H1 (cell line): ENCODE measurements at regions not wholly inside any gene's neighbourhood (a gene's known extent, or its start where the extent isn't known, plus 50 kb on each side); places are given as distances from the start of the nearest gene placed in this dataset.

Experiments used
- CTCF ChIA-PET: fragments of 300-600 bp; sonication (Branson Sonifier 250); formaldehyde crosslinking; loops from one replicate; lab custom pipeline; 2021; ENCODE audit not compliant: partially characterized antibody; lab: Charles Lee
- POLR2A ChIA-PET: fragments of 300-600 bp; sonication (Branson Sonifier 250); formaldehyde crosslinking; loops from one replicate; lab custom pipeline; 2021; ENCODE audit warnings: inconsistent platforms; ENCODE audit not compliant: partially characterized antibody; lab: Charles Lee
- DNase-seq, 2 experiments: peaks; one replicate each; pipeline versions ENCODE4 v3.0.0 to v3.0.0-alpha.2; 2010 to 2022; ENCODE audit warnings: low spot score in 2 of 2, low read depth in 1 of 2, mixed read lengths in 1 of 2
- FAIRE-seq: peaks from 2 replicates; lab custom pipeline; 2011; peaks lifted over from hg19 to GRCh38; lab: Jason Lieb, UNC
- H2AFZ ChIP-seq: 2 replicates; pipeline ENCODE4 v1.8.1; 2012; ENCODE audit warnings: low read length, inconsistent platforms
- H2AK5ac ChIP-seq: 2 replicates; pipeline ENCODE4 v1.6.1; 2013; ENCODE audit warnings: low read depth, low read length
- H2BK120ac ChIP-seq: replicated peaks from 2 replicates; pipeline ENCODE3; 2013; ENCODE audit warnings: low read depth, low read length, inconsistent platforms
- H2BK12ac ChIP-seq: 2 replicates; pipeline ENCODE4 v1.6.1; 2013; ENCODE audit warnings: low read depth, low read length
- H2BK15ac ChIP-seq: 2 replicates; pipeline ENCODE4 v1.6.1; 2013; ENCODE audit warnings: low read length
- H2BK20ac ChIP-seq: 2 replicates; pipeline ENCODE4 v1.6.1; 2013; ENCODE audit warnings: low read length
- H2BK5ac ChIP-seq: 2 replicates; pipeline ENCODE4 v1.6.1; 2013; ENCODE audit warnings: low read depth, low read length
- H3K14ac ChIP-seq: 2 replicates; pipeline ENCODE4 v1.6.1; 2013; ENCODE audit warnings: inconsistent platforms; ENCODE audit not compliant: insufficient read length
- H3K18ac ChIP-seq: 2 replicates; pipeline ENCODE4 v1.6.1; 2013; ENCODE audit warnings: low read length; ENCODE audit errors: extremely low read depth
- H3K23ac ChIP-seq: 2 replicates; pipeline ENCODE4 v1.6.1; 2013; ENCODE audit warnings: inconsistent platforms; ENCODE audit not compliant: insufficient read length
- H3K23me2 ChIP-seq: 2 replicates; pipeline ENCODE4 v1.6.1; 2013; ENCODE audit warnings: low read depth, low read length
- H3K27ac ChIP-seq: 2 replicates; pipeline ENCODE4 v1.6.1; 2011; ENCODE audit warnings: low read depth, low read length, inconsistent platforms
- H3K27me3 ChIP-seq, 4 experiments: replicated peaks in 1 of 4; 1 replicate in 1 of 4; 2 replicates in 3 of 4; pipeline versions ENCODE4 v1.6.1 to v1.8.1; 2011 to 2013; ENCODE audit warnings: low read length in 3 of 4, mild to moderate bottlenecking in 3 of 4, inconsistent platforms in 2 of 4, mixed read lengths in 2 of 4, moderate library complexity in 1 of 4; ENCODE audit not compliant: control insufficient read depth in 3 of 4, insufficient read depth in 3 of 4; ENCODE audit errors: extremely low read depth in 1 of 4
- H3K36me3 ChIP-seq, 4 experiments: 2 replicates each; pipeline versions ENCODE4 v1.6.1 to v1.8.1; 2011 to 2013; ENCODE audit warnings: mild to moderate bottlenecking in 4 of 4, low read length in 3 of 4, moderate library complexity in 2 of 4, control low read depth in 1 of 4, inconsistent platforms in 1 of 4; ENCODE audit not compliant: insufficient read depth in 4 of 4, control insufficient read depth in 2 of 4
- H3K4ac ChIP-seq: replicated peaks from 2 replicates; pipeline ENCODE3; 2013; ENCODE audit warnings: low read length, low read depth, mixed read lengths, inconsistent platforms; ENCODE audit not compliant: insufficient read length
- H3K4me1 ChIP-seq, 4 experiments: replicated peaks in 1 of 4; 1 replicate in 1 of 4; 2 replicates in 3 of 4; pipeline versions ENCODE4 v1.6.1 to v1.8.1; 2011 to 2013; ENCODE audit warnings: low read length in 3 of 4, inconsistent platforms in 2 of 4, mixed read lengths in 1 of 4; ENCODE audit not compliant: insufficient read depth in 4 of 4, control insufficient read depth in 3 of 4
- H3K4me2 ChIP-seq, 2 experiments: 2 replicates each; pipeline versions ENCODE4 v1.6.1 to v1.8.1; 2011 to 2013; ENCODE audit warnings: low read depth in 2 of 2, low read length in 2 of 2, control low read depth in 1 of 2, inconsistent platforms in 1 of 2, mild to moderate bottlenecking in 1 of 2; ENCODE audit not compliant: insufficient read depth in 1 of 2
- H3K4me3 ChIP-seq, 4 experiments: fragments of 200-600, 300-600 bp in 1 of 4; sonication (generic), shearing (Covaris generic), sonication (Bioruptor Twin) in 1 of 4; 2 replicates each; pipeline versions ENCODE4 v1.5.1 to v1.8.1; 2011 to 2016; ENCODE audit warnings: low read length in 4 of 4, low read depth in 3 of 4, control low read depth in 2 of 4, inconsistent platforms in 2 of 4, mild to moderate bottlenecking in 2 of 4, mixed read lengths in 1 of 4, moderate library complexity in 1 of 4; ENCODE audit not compliant: insufficient read depth in 2 of 4; ENCODE audit errors: extremely low read depth in 1 of 4
- H3K56ac ChIP-seq: replicated peaks from 2 replicates; pipeline ENCODE3; 2013; ENCODE audit warnings: low read depth, mild to moderate bottlenecking, mixed read lengths, low read length, inconsistent platforms; ENCODE audit not compliant: insufficient read length
- H3K79me1 ChIP-seq: 2 replicates; pipeline ENCODE4 v1.6.1; 2013; ENCODE audit warnings: low read depth, low read length, control low read depth
- H3K79me2 ChIP-seq, 2 experiments: 2 replicates each; pipeline versions ENCODE4 v1.6.1 to v1.8.1; 2012 to 2013; ENCODE audit warnings: low read length in 2 of 2, mild to moderate bottlenecking in 2 of 2, inconsistent platforms in 1 of 2; ENCODE audit not compliant: insufficient read depth in 2 of 2, control insufficient read depth in 1 of 2
- H3K9ac ChIP-seq, 4 experiments: replicated peaks in 1 of 4; 1 replicate in 1 of 4; 2 replicates in 3 of 4; pipeline versions ENCODE4 v1.6.1 to v1.8.1; 2011 to 2013; ENCODE audit warnings: low read depth in 3 of 4, low read length in 3 of 4, control low read depth in 2 of 4, mild to moderate bottlenecking in 2 of 4, moderate library complexity in 2 of 4, inconsistent platforms in 1 of 4; ENCODE audit errors: extremely low read depth in 1 of 4
- H3K9me3 ChIP-seq, 2 experiments: 2 replicates each; pipeline versions ENCODE4 v1.6.1 to v1.8.1; 2012 to 2013; ENCODE audit warnings: mild to moderate bottlenecking in 2 of 2, moderate library complexity in 2 of 2, control low read depth in 1 of 2, inconsistent platforms in 1 of 2, low read depth in 1 of 2, low read length in 1 of 2, mixed read lengths in 1 of 2; ENCODE audit not compliant: insufficient read depth in 2 of 2
- H4K20me1 ChIP-seq, 2 experiments: replicated peaks in 1 of 2; 2 replicates each; pipeline versions ENCODE3 to v1.8.1; 2011 to 2013; ENCODE audit warnings: inconsistent platforms in 2 of 2, low read length in 2 of 2, mild to moderate bottlenecking in 1 of 2; ENCODE audit not compliant: insufficient read depth in 2 of 2, control insufficient read depth in 1 of 2
- H4K5ac ChIP-seq: 2 replicates; pipeline ENCODE4 v1.6.1; 2013; ENCODE audit warnings: low read length, low read depth, mixed read lengths, inconsistent platforms; ENCODE audit not compliant: insufficient read length
- H4K8ac ChIP-seq: 2 replicates; pipeline ENCODE4 v1.8.0; 2013; ENCODE audit warnings: mild to moderate bottlenecking, moderate library complexity, low read length, inconsistent platforms; ENCODE audit not compliant: insufficient read depth; ENCODE audit errors: extremely low read depth
- H4K91ac ChIP-seq: replicated peaks from 2 replicates; pipeline ENCODE3; 2013; ENCODE audit warnings: low read length, mixed read lengths, inconsistent platforms; ENCODE audit not compliant: insufficient read length
- FOSL1 ChIP-seq: IDR thresholded peaks from 2 replicates; pipeline ENCODE4 v1.6.1; 2011; ENCODE audit warnings: mild to moderate bottlenecking, low read depth, low read length, moderate library complexity; ENCODE audit not compliant: insufficient read depth
- GTF2F1 ChIP-seq: IDR thresholded peaks from 2 replicates; pipeline ENCODE4 v1.6.1; 2012; ENCODE audit warnings: low read depth, low read length, improper control_type of control experiment, borderline replicate concordance
- HDAC6 ChIP-seq: IDR thresholded peaks from one replicate; pipeline ENCODE4 v1.7.1; 2012; ENCODE audit warnings: low read depth, mild to moderate bottlenecking, inconsistent platforms, low read length, moderate library complexity
- KDM5A ChIP-seq: fragments of 200-600 bp; IDR thresholded peaks from 2 replicates; pipeline ENCODE4 v1.7.1; 2012; ENCODE audit warnings: mild to moderate bottlenecking, low read length, inconsistent platforms, mixed read lengths
- WGBS, 2 experiments: shearing (Covaris generic) in 1 of 2; methylation state at CpG; one replicate each; pipeline versions ENCODE4 v1.1.6 to v1.1.7; 2013 to 2015; ENCODE audit warnings: low lambda C conversion rate in 2 of 2, mixed read lengths in 2 of 2, inconsistent platforms in 1 of 2, low coverage in 1 of 2, missing lambda C conversion rate in 1 of 2; ENCODE audit not compliant: insufficient replicate concordance in 2 of 2, insufficient coverage in 1 of 2, insufficient read length in 1 of 2; ENCODE audit errors: extremely low coverage in 1 of 2, missing lambda C conversion rate in 1 of 2; 5-methylcytosine and 5-hydroxymethylcytosine counted together

GRCh38 chr11:106302416-106302815 is 225.0 kb downstream of the AASDHPPT start:
- no peaks in the 10 kb centered on the region for H3K4me1 ChIP-seq
- no peak overlapping the region for H2BK12ac ChIP-seq
- no peak for TF ChIP-seq HDAC6
- TF ChIP-seq KDM5A: no peak
- no peak for TF ChIP-seq FOSL1
- no peak for TF ChIP-seq GTF2F1
- TF ChIP-seq, all 59 proteins: peak for 0
- Histone ChIP-seq H3K23ac (no peak overlapping the region), H3K36me3 (no peaks in the 10 kb centered on the region; a peak in 2 of 8 replicates), H3K18ac (no peak overlapping the region), H3K4me3 (no peak overlapping the region), H3K27ac (no peak overlapping the region), H3K4me2 (no peak overlapping the region), H3K79me1 (no peaks in the 10 kb centered on the region), H2BK15ac (no peak overlapping the region), H3K9ac (no peak overlapping the region), H3K14ac (no peak overlapping the region), H3K9me3 (peaks cover 19 to 22% of the 10 kb centered on the region in 2 experiments), H2AFZ (no peak overlapping the region), H3K79me2 (no peaks in the 10 kb centered on the region), H2BK5ac (no peak overlapping the region), H3K4ac (no peak overlapping the region), H2BK20ac (no peak overlapping the region), H4K8ac (no peak overlapping the region), H2BK120ac (no peak overlapping the region), H3K56ac (no peak overlapping the region), H2AK5ac (no peak overlapping the region), H4K20me1 (no peaks in the 10 kb centered on the region), H4K5ac (no peak overlapping the region), H3K27me3 (no peaks in the 10 kb centered on the region), H4K91ac (no peak overlapping the region), H3K23me2 (no peaks in the 10 kb centered on the region)
- 86% methylated on average over 2 of the region's 2 CpGs; no CpG with 5 or more reads in 1 of the 2 experiments for WGBS, 2 experiments
- no peak for DNase-seq
- FAIRE-seq: no peak
- ChIA-PET POLR2A (no interaction called here), CTCF (interaction anchor here (2.5 kb wide), 1 partner anchor 16 kb away, joined by 11 read pairs; no protein-coding TSS in a partner anchor)
